ENCODE measurements at regions not wholly inside any gene's neighbourhood (a gene's known extent, or its start where the extent isn't known, plus 50 kb on each side); places are given as distances from the start of the nearest gene placed in this dataset.
"Not testable (repeated sequence)": the region's sequence is repeated elsewhere in the genome, so short reads cannot be mapped to it uniquely, and the experiment has no call there.

DNA sequence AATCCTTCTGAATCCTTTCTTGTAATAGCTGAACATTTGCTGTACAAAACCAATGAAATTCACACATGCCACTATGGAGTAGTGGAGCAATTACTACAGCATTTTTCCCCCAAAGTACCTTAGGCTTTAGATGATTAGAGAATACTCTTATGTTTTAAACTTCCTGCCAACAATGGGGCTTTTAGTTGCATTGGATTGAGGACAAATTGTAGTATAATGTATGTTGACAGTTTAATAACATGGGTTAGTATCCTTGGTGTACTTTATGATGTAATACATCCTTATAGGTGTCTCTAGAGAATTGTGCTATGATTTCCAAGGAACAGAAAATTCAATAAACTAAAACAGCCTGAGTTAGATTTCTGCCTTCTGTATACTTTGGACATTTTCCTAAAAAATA is 422.7 kb upstream of the GRAMD2B start:
- no peak for DNase-seq

GRCh38 chr5:126002222-126002897 is 420.8 kb upstream of the GRAMD2B start:
- peak; percentile 80 for DNase-seq

- DNase-seq, result peak; percentile 48
Observed at GRCh38 chr5:126003309-126003708, 419.9 kb upstream of the GRAMD2B start.

DNA sequence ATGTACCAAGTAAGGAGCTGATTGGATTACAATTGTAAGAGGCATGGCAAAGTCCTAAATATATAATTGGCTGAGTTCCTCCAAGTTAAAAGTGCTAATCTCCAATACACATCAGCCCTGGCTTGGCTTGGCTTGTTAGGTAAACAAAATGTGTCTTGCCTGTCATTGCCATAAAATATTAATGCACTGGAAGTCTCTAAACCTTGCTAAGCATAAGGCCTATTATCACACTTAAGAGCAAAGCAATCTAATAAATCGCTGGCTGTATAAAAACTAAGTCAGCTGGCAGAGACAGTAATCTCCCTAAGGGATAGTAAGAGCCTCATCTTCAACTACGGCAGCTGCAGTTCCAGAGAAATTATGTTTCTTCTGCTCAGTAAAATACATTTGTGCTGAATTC is 418.6 kb upstream of the GRAMD2B start:
- peak; percentile 27 for DNase-seq

DNA sequence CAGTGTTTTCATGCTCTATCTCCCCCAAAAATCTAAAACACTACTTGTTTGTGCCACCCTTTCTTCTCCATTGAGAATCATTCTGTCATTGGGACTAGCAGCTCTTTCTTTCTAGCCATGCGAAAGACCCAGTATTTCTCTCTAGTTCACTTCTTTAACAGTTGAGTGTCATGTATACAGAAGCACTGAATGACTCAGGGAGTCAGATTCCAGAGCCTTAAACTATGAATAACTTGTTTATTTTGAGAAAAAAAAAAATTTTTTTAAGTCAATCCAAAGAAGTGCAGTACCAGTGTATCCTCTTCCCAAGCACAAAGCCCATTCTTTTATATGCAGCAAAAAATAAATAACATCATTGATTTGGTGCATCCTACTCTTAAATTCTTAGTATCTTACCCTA is 415.4 kb upstream of the GRAMD2B start:
- DNase-seq, result no peak

GRCh38 chr5:126009566-126009965 is 413.6 kb upstream of the GRAMD2B start:
- no peak for DNase-seq

DNA sequence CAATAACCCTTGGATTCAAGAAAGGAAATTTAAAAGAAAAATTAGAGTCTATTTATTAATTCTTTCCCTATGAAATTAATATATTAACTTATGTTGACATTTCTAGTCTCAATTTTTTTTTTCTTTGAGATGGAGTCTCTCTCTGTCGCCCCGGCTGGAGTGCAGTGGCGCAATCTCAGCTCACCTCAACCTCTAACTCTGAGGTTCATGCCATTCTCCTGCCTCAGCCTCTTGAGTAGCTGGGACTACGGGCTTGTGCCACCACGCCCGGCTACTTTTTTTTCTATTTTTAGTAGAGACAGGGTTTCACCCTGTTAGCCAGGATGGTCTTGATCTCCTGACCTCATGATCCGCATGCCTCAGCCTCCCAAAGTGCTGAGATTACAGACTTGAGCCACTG is 411.7 kb upstream of the GRAMD2B start:
- not testable (repeated sequence) for DNase-seq

- DNase-seq, result no peak
Observed at GRCh38 chr5:126014676-126015075, 408.5 kb upstream of the GRAMD2B start.

GRCh38 chr5:126015235-126016181 is 407.7 kb upstream of the GRAMD2B start:
- DNase-seq, result peak; percentile 34

GRCh38 chr5:126016256-126016655 is 407.0 kb upstream of the GRAMD2B start:
- peak; percentile 73 for DNase-seq

GRCh38 chr5:126017096-126017495 is 406.1 kb upstream of the GRAMD2B start:
- DNase-seq, result no peak

GRCh38 chr5:126020770-126021169 is 402.4 kb upstream of the GRAMD2B start:
- no peak for DNase-seq

DNA sequence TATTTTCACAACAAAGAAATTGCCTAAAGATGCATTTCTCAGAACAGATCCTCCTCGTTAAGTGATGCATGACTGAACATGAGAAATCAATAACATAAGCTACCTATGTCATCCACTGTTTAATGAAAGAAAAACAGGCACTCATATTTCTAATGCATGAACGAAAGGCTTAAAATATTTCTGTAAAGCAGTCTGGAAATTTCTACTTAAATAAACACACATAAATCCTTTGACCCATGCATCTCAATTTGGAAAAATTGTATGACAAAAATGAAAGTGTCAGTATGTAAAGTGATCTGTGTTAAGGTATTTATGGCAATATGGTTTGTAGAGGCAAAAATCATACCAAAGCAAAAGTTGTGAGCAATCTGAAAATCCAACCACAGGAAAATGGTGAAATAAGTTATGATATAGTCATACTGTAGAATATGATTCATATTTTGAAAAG is 399.2 kb upstream of the GRAMD2B start:
- no peak for DNase-seq

DNA sequence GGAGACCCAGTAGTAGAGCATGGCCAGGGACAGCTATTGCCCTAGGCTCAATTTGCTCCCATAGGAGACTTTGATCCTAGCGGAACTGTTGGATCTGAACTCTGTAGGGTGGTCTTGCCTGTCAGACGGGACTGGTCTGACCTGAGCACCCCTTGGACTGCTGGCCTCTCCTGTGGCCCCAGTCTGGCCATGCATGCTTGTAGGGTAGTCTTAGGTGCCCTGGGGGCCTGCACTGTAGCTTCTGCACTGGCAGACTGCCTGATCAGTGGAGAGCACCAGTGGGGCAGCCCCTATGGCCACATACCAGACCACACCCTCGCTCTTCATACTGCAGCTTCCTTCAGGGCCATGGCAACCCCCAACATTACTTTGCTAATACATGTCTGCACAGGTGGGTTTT is 396.1 kb upstream of the GRAMD2B start:
- no peak for DNase-seq

DNA sequence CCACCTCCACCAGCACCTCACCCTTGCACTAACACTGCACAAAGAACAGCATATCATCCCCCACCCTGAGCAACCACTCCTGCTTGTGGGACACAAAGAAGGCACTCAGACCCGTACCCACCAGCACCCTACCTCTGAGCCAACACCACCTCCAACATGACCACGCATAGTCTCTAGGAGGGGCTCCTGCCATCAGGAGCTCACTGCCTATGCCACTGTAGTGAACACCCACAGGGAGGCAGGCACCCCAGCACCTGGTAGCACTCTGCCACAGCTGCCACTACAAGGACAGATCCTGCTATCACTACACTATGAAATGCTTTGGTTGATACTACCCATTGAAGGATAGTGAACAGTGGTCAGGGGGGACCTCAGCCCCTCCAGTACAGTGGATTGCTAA is 395.6 kb upstream of the GRAMD2B start:
- DNase-seq, result no peak

DNA sequence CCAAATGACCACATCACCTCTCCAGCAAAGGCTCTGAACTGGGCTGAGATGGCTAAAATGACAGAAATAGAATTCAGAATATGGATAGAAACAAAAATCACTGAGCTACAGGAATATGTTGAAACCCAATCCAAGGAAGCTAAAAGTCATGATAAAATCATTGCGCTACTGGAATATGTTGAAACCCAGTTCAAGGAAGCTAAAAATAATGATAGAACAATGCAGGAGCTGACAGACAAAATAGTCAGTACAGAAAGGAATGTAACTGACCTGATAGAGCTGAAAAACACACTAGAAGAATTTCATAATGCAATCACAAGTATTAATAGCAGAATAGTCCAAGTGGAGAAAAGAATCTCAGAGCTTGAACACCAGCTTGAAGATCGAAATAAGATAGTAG is 394.9 kb upstream of the GRAMD2B start:
- DNase-seq, result no peak

DNA sequence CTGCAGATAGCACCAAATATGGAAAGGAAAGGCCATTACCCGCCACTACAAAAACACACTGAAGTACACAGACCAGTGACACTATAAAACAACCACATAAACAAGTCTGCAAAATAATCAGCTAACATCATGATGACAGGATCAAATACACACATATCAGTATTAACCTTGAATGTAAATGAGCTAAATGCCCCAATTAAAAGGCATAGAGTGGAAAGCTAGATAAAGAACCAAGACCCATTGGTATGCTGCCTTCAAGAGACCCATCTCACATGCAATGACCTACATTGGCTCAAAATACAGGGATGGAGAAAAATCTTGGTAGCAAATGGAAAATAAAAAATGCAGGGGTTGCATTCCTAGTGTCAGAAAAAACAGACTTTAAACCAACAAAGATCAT is 393.9 kb upstream of the GRAMD2B start:
- DNase-seq, result not testable (repeated sequence)

DNA sequence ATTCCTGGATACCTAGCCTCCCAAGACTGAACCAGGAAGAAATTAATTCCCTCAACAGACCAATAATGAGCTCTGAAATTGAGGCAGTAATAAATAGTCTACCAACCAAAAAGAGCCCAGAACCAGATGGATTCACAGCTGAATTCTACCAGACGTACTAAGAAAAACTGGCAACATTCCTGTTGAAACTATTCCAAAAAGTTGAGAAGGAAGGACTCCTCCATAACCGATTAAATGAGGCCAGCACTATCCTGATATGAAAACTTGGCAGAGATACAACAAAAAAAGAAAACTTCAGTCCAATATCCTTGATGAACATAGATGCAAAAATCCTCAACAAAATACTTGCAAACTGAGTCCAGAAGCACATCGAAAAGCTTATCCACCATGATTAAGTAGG is 392.5 kb upstream of the GRAMD2B start:
- no peak for DNase-seq

DNA sequence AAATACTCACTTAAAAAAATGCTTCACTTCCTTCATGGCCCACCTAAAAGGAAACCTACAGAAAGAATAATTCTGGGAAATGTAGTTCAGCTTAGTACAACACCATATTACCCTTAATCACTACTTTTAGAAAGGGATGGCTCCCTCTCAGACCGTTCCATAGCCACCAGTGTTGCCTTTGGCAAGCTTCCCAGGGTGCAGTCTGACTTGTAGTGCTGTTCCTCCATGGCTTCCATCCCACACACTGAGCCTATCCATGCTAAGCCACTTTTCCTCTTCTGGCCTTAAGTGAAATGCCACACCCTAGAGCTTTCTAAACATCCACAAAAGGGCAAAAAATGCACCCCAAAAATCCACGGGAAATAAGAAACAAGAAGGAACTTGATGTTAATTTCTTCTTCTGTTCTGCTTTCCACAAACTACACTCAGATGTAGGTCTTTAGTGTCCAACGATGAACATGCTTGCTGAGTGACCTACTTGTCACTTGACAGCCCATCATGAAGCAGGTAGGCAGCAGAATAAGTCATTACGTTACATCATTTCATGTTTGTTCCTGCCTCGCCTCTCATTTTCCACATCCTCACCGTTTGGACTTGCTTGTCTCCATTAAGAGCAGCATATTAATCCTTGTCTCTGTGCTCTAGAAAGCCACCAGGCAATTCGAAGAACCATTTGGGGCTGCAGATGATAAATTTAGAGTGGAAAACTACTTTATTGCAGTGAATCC is 391.1 kb upstream of the GRAMD2B start:
- peak; percentile 73 for DNase-seq

DNA sequence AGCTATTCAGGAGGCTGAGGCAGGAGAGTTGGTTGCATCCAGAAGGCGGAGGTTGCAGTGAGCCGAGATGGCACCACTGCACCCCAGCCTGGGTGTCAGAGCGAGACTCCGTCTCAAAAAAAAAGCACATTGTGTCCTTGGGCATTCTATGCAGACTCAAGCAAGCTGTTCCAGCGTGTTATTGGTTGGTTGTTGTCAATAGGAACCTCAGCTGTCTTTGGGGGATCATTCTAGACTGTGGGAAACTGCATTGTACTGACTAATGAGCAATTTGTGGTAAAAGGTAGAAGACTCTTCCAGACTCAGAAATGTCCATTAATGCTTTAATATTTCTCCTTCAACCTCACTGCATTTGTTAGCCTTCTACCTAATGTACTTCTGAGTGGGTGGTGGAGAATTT is 379.5 kb upstream of the GRAMD2B start:
- DNase-seq, result no peak

- DNase-seq, result peak; percentile 41
Observed at GRCh38 chr5:126044111-126044668, 379.0 kb upstream of the GRAMD2B start.

GRCh38 chr5:126044931-126045565 is 378.2 kb upstream of the GRAMD2B start:
- no peak for DNase-seq

DNA sequence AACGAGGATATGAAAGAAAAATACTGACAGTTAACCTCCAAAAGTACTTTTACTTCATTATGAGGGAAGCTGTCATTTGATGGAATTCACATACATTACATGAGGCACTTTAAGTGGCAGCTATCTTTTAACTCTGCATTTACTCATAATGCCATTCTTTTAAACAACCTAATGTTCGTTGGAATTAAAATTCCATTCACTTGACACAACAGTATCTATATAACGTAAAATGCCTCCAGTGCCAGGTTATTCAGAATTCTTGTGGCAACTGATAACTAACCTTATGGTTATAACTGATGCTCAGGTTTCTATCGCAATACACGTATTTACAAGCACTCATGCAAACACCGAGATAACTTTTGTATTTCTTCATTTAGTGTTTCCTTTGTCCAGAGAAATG is 376.9 kb upstream of the GRAMD2B start:
- no peak for DNase-seq
